HG03354 (cell line): ENCODE measurements at regions not wholly inside any gene's neighbourhood (a gene's known extent, or its start where the extent isn't known, plus 50 kb on each side); places are given as distances from the start of the nearest gene placed in this dataset.

Source experiments
- ATAC-seq: cut with Tn5 transposase; IDR thresholded peaks from one replicate; pipeline ENCODE4 v1.9.1; 2021; ENCODE audit warnings: mild to moderate bottlenecking; ENCODE audit not compliant: unreplicated experiment, poor library complexity, severe bottlenecking

DNA sequence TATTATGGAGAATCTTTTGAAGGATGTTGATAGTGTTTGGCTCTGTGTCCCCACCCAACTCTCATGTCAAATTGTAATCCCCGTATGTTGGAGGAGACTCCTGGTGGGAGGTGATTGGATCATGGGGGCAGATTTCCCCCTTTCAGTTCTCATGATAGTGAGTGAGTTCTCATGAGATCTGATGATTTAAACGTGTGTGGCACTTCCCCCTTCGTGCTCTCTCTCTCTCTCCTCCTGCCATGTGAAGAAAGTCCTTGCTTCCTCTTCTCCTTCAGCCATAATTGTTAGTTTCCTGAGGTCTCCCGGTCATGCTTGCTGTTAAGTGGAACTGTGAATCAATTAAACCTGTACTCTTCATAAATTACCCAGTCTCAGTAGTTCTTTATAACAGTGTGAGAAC, 166.1 kb upstream of the NUDT6 start:
- ATAC-seq: no peak

DNA sequence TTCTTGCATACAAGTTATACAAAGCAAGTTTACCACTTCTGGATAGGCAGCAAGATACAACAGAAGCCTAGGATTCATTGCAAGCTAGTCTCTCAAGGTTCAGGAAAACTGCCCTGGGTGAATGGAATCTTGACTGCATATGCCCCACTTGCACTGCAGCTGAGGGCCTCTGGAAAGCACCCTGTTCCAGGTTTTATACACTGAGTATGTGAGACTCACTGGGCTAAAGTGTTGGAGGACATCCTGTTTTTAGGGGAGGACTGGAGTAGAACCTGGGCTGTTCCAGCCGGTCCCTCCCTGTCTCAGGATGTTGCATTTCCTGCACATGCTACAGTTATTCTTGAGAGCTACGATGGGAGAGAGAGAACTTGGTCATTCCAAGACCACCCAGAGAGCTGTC, 168.5 kb upstream of the NUDT6 start:
- ATAC-seq: no peak

- ATAC-seq: no peak
Measured at GRCh38 chr4:123092586-123092985, 170.2 kb upstream of the NUDT6 start.

GRCh38 chr4:123093236-123093635, 170.8 kb upstream of the NUDT6 start:
- ATAC-seq: no peak

GRCh38 chr4:123096038-123096437, 173.6 kb upstream of the NUDT6 start:
- no peak for ATAC-seq

DNA sequence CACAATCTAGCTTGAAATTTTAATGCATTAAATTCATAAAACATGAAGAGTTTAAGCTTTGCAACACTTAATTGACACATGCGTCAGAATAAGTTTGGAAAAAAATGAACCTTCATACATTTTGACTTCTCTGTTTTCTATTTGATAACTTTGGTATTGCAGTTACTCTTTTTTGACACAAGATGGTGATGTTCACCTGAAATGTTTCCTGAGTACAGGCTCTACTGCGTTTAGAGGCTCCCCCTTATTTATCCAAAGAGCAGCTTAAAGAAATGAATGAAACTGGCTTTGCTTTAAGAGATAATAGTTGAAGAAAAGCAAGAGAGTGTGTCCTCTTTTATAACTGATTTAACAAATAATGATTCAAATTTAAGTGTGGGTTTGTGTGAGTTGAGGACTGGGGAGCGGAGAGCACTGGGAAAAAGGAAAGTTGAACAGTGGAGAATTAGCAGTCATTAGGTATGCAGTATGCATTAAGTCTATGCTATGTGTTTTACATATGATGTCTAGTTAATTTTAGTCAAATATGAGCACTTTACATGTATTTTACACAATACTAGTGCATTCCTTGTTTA, 180.6 kb upstream of the NUDT6 start:
- ATAC-seq: peak; percentile 86

DNA sequence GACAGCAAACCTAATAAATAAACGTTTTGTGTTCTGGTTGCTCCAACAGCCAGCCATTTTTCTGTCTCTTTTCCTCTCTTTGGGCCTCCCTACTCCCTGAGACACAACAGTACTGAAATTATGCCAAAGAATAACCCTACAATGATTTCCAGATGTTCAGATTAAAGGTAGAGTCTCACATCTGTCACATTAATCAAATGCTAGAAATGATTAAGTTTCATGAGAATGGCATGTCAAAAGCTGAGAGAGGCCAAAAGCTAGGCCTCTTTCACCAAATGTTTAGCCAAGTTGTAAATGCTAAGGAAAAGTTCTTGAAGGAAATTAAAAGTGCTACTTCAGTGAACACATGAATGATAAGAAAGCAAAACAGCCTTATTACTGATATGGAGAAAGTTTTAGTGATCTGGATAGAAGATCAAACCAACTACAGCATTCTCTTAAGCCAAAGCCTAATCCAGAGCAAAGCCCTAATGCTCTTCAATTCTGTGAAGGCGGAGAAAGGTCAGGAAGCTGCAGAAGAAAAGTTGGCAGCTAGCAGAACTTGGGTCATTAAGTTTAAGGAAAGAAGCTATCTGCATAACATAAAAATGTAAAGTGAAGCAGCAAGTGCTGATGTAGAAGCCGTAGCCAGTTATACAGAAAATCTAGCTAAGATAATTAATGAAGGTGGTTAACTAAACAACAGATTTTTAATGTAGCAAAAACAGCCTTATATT, 182.1 kb upstream of the NUDT6 start:
- ATAC-seq: no peak

DNA sequence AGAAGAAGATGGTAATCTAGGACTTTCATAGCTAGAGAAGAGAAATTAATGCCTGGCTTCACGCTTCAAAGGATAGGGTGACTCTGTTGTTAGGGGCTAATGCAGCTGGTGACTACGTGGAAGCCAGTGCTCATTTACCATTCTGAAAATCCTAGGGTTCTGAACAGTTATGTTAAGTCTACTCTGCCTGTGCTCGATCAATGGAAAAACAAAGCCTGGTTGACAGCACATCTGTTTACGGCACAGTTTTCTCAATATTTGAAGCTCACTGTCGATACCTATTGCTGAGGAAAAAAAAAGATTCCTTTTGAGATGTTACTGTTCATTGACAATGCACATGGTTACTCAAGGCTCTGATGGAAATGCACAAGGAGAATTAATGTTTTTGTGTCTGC, 182.6 kb upstream of the NUDT6 start:
- ATAC-seq: no peak

GRCh38 chr4:123106747-123107146, 184.3 kb upstream of the NUDT6 start:
- ATAC-seq: no peak

- ATAC-seq: no peak
Measured at GRCh38 chr4:123107444-123108252, 185.3 kb upstream of the NUDT6 start.

GRCh38 chr4:123109139-123109538, 186.7 kb upstream of the NUDT6 start:
- ATAC-seq: no peak

GRCh38 chr4:123110147-123110546, 187.8 kb upstream of the NUDT6 start:
- ATAC-seq: no peak

- ATAC-seq: no peak
Measured at GRCh38 chr4:123110685-123111084, 188.3 kb upstream of the NUDT6 start.

- ATAC-seq: no peak
Measured at GRCh38 chr4:123113155-123113554, 190.8 kb upstream of the NUDT6 start.

GRCh38 chr4:123114084-123114914, 191.9 kb upstream of the NUDT6 start:
- ATAC-seq: no peak

- no peak for ATAC-seq
Measured at GRCh38 chr4:123114915-123115756, 192.7 kb upstream of the NUDT6 start.

GRCh38 chr4:123116412-123116811, 194.0 kb upstream of the NUDT6 start:
- no peak for ATAC-seq

DNA sequence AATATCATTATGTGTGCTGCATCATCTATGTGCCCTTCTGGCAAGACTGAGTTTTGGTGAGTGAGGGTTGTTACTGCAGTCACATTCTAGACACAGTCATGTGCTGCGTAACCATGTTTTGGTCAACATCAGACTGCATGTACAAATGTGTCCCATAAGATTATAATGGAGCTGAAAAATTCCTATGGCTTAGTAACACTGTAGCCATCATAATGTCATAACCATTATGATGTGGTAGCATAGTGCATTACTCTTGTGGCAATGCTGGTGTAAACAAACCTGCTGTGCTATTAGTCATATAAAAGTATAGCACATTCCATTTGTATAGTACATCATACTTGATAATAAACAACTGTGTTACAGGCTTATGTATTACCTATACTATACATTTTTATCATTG, 198.1 kb upstream of the NUDT6 start:
- no peak for ATAC-seq

- ATAC-seq: no peak
Measured at GRCh38 chr4:123121241-123121907, 199.0 kb upstream of the NUDT6 start.
